WI38 (cell line): ENCODE measurements at regions not wholly inside any gene's neighbourhood (a gene's known extent, or its start where the extent isn't known, plus 50 kb on each side); places are given as distances from the start of the nearest gene placed in this dataset.

ENCODE experiments used
- H3K4me3 ChIP-seq: 2 replicates; pipeline ENCODE4 v1.5.1; 2011; ENCODE audit warnings: low read depth, mild to moderate bottlenecking, control low read depth, low read length
- TF ChIP-seq, protein P1 (sequence below): IDR thresholded peaks from 2 replicates; pipeline ENCODE4 v1.5.1; 2012; ENCODE audit warnings: low read depth, mild to moderate bottlenecking, control low read depth, low read length

GRCh38 chr5:57396701-57397100 lies 85.9 kb downstream of the ACTBL2 start:
- TF ChIP-seq, protein P1, sequence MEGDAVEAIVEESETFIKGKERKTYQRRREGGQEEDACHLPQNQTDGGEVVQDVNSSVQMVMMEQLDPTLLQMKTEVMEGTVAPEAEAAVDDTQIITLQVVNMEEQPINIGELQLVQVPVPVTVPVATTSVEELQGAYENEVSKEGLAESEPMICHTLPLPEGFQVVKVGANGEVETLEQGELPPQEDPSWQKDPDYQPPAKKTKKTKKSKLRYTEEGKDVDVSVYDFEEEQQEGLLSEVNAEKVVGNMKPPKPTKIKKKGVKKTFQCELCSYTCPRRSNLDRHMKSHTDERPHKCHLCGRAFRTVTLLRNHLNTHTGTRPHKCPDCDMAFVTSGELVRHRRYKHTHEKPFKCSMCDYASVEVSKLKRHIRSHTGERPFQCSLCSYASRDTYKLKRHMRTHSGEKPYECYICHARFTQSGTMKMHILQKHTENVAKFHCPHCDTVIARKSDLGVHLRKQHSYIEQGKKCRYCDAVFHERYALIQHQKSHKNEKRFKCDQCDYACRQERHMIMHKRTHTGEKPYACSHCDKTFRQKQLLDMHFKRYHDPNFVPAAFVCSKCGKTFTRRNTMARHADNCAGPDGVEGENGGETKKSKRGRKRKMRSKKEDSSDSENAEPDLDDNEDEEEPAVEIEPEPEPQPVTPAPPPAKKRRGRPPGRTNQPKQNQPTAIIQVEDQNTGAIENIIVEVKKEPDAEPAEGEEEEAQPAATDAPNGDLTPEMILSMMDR: no peak
- H3K4me3 ChIP-seq: no peak overlapping the region

DNA sequence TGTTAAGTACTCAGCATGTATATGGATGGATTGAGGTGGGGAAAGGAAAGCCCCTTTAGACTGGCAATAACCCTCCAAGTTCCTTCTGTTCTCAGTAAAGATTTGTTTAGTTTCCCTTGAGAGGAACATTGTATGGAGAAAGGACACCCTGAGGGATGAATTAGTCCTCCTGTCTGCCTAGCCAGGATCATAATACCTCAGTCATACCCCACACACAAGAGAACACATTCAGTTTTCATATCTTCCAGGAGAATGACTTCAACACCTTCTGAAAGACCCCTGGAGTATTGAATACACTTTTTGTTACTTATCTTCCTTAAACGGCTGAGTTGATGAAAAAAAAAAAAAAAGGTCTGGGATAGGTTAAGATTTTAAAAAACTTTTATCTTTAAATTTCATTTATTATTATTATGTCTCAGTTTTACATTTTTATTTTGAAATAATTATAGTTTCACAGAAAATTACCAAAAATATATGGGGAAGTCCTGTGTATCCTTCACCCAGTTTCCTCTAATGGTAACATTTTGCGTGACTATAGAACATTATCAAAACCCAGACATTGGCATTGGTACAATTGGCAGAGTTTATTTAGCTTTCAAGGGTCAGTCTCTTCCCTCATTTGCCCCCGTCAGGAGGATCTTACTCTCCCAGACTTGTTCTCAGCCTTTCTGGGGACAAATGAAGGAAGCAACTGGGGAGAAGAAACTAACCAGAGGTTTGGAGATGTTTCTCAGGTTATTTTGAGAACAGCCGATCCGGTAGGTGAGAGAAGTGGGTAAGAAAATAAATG lies 88.0 kb downstream of the ACTBL2 start:
- TF ChIP-seq, protein P1: no peak
- H3K4me3 ChIP-seq: no peak overlapping the region

DNA sequence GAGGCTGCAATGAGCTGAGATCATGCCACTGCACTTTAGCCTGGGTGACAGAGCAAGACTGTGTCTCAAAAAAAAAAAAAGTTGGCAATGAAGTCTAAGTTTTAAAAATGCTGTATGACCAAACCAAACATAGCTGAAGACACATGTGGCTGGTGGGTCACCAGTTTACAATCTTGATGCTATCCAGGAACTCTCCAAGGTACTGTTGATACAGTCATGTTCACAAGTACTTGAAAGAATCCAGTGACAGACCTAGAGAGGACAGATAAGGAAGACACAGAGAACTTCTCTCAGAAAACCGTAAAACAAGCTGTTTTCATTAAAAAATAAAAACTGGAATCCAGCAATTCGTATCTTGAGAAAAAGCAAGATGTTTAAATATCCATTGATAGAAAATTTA lies 95.7 kb downstream of the ACTBL2 start:
- TF ChIP-seq, protein P1: no peak

GRCh38 chr5:57383093-57383861 lies 99.3 kb downstream of the ACTBL2 start:
- no peak overlapping the region for H3K4me3 ChIP-seq
- TF ChIP-seq, protein P1: peak; percentile 66

More for the DNA sequence above, 95.7 kb downstream of the ACTBL2 start:
- H3K4me3 ChIP-seq: no peak overlapping the region

- H3K4me3 ChIP-seq: no peak overlapping the region
- TF ChIP-seq, protein P1: no peak
These were observed 100.0 kb downstream of the ACTBL2 start for GRCh38 chr5:57382655-57383054.

GRCh38 chr5:57370376-57370775 lies 112.2 kb downstream of the ACTBL2 start:
- TF ChIP-seq, protein P1: no peak

DNA sequence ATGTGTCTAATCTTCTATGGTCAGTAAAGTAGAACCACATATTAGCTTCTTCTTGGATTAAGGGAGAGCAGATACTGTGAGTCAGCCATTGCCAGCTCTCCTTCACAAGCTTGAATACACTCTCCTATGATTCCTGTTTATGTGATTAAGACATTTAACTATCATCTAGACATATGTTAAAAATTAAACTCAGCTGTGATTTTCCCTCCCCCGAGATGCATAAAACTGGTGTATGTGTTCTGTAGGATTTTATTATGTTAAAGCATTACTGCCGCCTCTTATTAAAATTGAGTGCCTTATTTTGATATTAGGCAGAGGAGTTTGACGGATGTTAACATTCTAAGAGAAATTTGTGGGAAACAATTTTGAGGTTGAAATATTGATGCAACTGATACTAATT lies 114.6 kb downstream of the ACTBL2 start:
- TF ChIP-seq, protein P1: no peak

More at GRCh38 chr5:57370376-57370775, 112.2 kb downstream of the ACTBL2 start:
- H3K4me3 ChIP-seq: no peak overlapping the region

More for the DNA sequence above, 114.6 kb downstream of the ACTBL2 start:
- no peak overlapping the region for H3K4me3 ChIP-seq
